Activated T-cell treated with anti-CD3 and anti-CD28 coated beads, Interleukin-2, amount 50 U/mL, for 72 hours (primary cell): ENCODE measurements at regions not wholly inside any gene's neighbourhood (a gene's known extent, or its start where the extent isn't known, plus 50 kb on each side); places are given as distances from the start of the nearest gene placed in this dataset.

Source experiments
- ATAC-seq, 2 donors: fragments of 150-1000 bp; cut with Tn5 transposase; replicated peaks in 1 of 2; 2 replicates each; pipeline ENCODE4 v1.10.0; 2021; ENCODE audit warnings: moderate library complexity in 2 of 2, mild to moderate bottlenecking in 1 of 2
- DNase-seq, 2 donors: peaks; one replicate each; pipeline ENCODE4 v3.0.0; 2021 to 2022; ENCODE audit warnings: mixed read lengths in 1 of 2
- H3K27ac Mint-ChIP-seq: one replicate; pipeline ENCODE4 v1.8.0; 2022; ENCODE audit warnings: mild to moderate bottlenecking, moderate library complexity, mixed read lengths
- H3K27me3 Mint-ChIP-seq: one replicate; pipeline ENCODE4 v1.8.0; 2022; ENCODE audit warnings: low read depth, mixed read lengths
- H3K36me3 Mint-ChIP-seq, 2 donors: one replicate each; pipeline ENCODE4 v1.8.0; 2022; ENCODE audit warnings: mixed read lengths in 2 of 2, mild to moderate bottlenecking in 1 of 2; ENCODE audit not compliant: insufficient read depth in 2 of 2
- H3K4me1 Mint-ChIP-seq: one replicate; pipeline ENCODE4 v1.8.0; 2022; ENCODE audit warnings: low read depth, mixed read lengths
- H3K4me3 Mint-ChIP-seq, 2 donors: one replicate each; pipeline ENCODE4 v1.8.0; 2022; ENCODE audit warnings: mild to moderate bottlenecking in 2 of 2, mixed read lengths in 2 of 2, moderate library complexity in 2 of 2
- H3K9me3 Mint-ChIP-seq, 2 donors: one replicate each; pipeline ENCODE4 v1.8.0; 2022; ENCODE audit warnings: mixed read lengths in 2 of 2

DNA sequence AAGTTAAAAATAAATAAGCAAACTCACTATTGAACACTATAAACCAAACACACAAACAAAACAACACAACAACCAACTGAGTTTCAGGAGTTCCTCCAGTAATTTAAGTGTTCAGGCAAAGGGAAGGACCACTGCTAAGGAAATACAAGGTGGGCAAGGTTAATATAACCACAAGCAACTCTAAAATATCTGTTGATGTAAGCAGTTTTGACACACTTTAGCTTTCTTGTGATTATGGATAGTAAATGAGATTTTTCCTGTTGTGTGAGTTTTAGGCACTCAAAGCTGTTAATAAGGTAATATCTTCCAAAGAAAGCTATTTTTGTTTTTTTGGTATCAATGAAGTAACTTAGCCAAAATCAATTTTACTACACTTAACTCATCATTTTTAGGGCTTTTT, 839.1 kb upstream of the FOXG1 start:
- H3K4me3 Mint-ChIP-seq: no peak overlapping the region
- peaks cover 5% of the 10 kb centered on the region in 2 donors for H3K9me3 Mint-ChIP-seq
- H3K36me3 Mint-ChIP-seq: peaks cover 0 to 2% of the 10 kb centered on the region in 2 donors
- DNase-seq (no peak), ATAC-seq (no peak)
- no peaks in the 10 kb centered on the region for H3K27me3 Mint-ChIP-seq
- H3K4me1 Mint-ChIP-seq: no peaks in the 10 kb centered on the region
- H3K27ac Mint-ChIP-seq: no peak overlapping the region

DNA sequence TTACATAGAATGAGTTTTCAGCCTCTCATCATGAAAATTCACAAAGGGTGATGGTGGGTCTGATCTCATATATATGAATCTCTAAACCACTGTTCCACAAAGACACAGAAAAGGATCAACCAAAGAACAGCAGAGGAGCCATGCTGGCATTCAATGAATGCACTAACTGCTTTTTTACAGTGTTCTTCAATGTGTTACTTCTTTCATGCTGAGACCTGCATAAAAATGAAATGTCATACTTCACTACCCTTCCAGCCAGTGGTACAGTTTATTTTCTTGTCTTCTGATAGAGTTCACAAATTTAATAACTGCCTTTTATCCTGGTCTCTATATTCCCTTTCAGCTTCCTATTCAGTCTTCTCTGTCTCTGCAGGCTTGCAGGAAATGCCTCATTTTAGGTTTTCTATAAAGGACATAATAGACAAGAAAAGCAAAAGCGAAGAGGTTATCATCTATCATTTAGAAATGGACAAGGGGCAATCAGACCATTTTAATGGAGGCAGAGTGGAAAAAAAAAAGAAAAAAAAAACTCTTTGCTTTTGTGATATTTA, 836.7 kb upstream of the FOXG1 start:
- peaks cover 5% of the 10 kb centered on the region in 2 donors for H3K9me3 Mint-ChIP-seq
- no peak overlapping the region for H3K27ac Mint-ChIP-seq
- peaks cover 0 to 3% of the 10 kb centered on the region in 2 donors for H3K36me3 Mint-ChIP-seq
- DNase-seq (no peak), ATAC-seq (no peak)
- no peak overlapping the region for H3K4me3 Mint-ChIP-seq
- no peaks in the 10 kb centered on the region for H3K4me1 Mint-ChIP-seq
- no peaks in the 10 kb centered on the region for H3K27me3 Mint-ChIP-seq

DNA sequence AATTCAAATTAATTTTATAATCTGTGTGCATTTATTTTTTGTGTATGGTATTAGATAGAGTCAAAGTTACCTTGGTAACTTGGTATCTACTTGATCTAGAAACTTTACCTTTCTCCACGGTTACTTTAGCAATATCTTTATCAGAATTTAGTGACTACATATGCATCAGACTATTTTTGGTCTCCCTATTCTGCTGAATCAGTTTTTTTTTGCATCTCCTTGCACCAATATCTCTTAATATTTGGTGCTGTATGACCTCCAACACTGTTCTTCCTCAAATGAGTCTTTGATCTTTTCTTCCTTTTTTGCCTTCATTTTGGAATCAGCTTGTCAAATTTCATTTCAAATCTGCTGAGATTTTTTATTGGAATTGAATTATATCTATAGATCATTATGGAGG, 828.2 kb upstream of the FOXG1 start:
- Mint-ChIP-seq H3K9me3 (peaks cover 7 to 13% of the 10 kb centered on the region in 2 donors), H3K27me3 (no peaks in the 10 kb centered on the region), H3K27ac (no peak overlapping the region), H3K4me3 (no peak overlapping the region), H3K36me3 (peaks cover 0 to 5% of the 10 kb centered on the region in 2 donors), H3K4me1 (no peaks in the 10 kb centered on the region)
- DNase-seq (no peak), ATAC-seq (no peak)

DNA sequence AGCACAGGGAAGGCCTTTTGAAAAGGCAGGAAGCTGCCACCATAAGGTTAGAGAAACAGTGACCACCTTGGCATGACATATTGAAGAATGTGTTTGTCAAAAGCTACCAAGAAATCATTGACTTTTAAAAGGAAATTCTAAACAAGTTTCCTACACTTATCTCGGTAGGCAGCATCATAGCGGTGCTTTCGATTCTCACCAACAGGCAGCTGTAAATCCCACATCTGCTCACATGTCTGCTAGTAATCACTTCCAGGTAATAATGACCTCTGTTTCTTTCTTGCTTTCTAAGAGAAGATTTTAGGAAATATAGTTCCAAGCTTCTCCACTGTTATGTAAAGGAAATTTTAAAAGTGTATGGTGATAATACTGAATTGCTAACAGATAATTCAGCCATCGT, 821.1 kb upstream of the FOXG1 start:
- no peak overlapping the region for H3K4me3 Mint-ChIP-seq
- no peaks in the 10 kb centered on the region for H3K4me1 Mint-ChIP-seq
- H3K27me3 Mint-ChIP-seq: no peaks in the 10 kb centered on the region
- no peaks in the 10 kb centered on the region for H3K36me3 Mint-ChIP-seq
- no peak for DNase-seq
- no peak for ATAC-seq
- H3K9me3 Mint-ChIP-seq: peaks cover under 1 to 5% of the 10 kb centered on the region in 2 donors
- H3K27ac Mint-ChIP-seq: no peak overlapping the region

DNA sequence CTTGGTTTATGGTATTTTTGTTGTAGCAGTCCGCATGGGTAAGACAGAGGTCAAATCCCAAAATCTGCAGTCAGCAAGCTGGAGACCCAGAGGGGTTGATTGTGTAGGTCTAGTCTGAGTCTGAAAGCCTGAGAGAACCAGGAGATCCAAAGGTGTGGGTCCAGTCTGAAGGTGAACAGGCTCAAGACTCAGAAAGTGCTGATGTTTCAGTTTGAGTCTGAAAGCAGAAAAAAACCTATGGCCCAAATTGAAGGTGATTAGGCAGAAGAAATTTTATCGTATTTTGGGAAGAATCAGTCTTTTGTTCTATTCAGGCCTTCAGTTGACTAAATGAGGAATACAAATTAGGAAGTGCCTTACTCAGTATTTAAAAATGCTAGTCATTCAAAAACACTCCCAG, 807.8 kb upstream of the FOXG1 start:
- Mint-ChIP-seq H3K27ac (no peak overlapping the region), H3K27me3 (no peaks in the 10 kb centered on the region), H3K4me1 (no peaks in the 10 kb centered on the region), H3K36me3 (no peaks in the 10 kb centered on the region), H3K4me3 (no peak overlapping the region), H3K9me3 (peaks cover 13 to 14% of the 10 kb centered on the region in 2 donors)
- no peak for ATAC-seq
- no peak for DNase-seq

DNA sequence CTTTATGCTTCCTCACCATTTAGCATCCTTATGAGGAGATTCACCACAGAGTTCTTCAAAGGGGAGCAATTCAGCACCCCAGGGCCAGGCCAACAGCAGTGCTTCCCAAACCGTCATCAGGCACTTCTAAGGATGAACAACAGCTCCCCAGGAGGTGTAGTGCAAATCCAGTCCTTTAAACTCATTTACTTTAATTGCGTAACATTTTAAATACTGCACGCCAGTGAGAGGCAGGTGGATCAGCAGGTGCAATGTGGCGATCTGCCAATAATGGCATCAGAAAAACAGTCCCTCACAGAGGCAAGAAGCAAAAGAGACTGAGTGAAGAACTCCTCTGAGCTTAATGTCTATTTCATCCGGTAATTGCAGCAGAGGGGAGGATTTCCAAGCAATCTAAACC, 770.9 kb upstream of the FOXG1 start:
- no peak for ATAC-seq
- Mint-ChIP-seq H3K4me3 (no peak overlapping the region), H3K9me3 (peaks cover 6 to 7% of the 10 kb centered on the region in 2 donors)

DNA sequence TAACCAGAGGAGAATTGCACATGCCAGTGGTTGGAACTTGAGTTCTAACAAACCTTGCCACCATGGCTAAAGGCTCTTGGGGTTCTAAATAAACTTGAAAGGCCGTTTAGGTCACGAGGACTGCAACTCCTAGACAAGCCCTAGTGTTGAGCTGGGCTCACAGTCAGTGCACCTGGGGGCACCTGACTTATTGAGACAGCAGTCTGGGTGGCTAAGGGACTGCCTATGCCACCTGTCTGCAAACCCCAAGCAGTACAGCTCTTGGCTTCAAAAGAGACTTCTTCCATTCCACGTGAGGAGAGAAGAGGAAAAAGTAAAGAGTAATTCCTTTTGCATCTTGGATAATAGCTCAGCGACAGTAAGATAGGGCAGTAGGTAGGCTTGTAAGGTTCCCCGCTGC, 765.6 kb upstream of the FOXG1 start:
- H3K27ac Mint-ChIP-seq: no peak overlapping the region
- no peaks in the 10 kb centered on the region for H3K36me3 Mint-ChIP-seq
- H3K27me3 Mint-ChIP-seq: no peaks in the 10 kb centered on the region
- no peak overlapping the region for H3K4me3 Mint-ChIP-seq
- no peak for DNase-seq
- H3K9me3 Mint-ChIP-seq: peaks cover 13 to 15% of the 10 kb centered on the region in 2 donors
- H3K4me1 Mint-ChIP-seq: no peaks in the 10 kb centered on the region
- ATAC-seq: no peak

More for the DNA sequence above, 770.9 kb upstream of the FOXG1 start:
- H3K4me1 Mint-ChIP-seq: no peaks in the 10 kb centered on the region
- H3K27ac Mint-ChIP-seq: no peak overlapping the region
- H3K27me3 Mint-ChIP-seq: no peaks in the 10 kb centered on the region
- H3K36me3 Mint-ChIP-seq: peaks cover 0 to 2% of the 10 kb centered on the region in 2 donors
- no peak for DNase-seq

DNA sequence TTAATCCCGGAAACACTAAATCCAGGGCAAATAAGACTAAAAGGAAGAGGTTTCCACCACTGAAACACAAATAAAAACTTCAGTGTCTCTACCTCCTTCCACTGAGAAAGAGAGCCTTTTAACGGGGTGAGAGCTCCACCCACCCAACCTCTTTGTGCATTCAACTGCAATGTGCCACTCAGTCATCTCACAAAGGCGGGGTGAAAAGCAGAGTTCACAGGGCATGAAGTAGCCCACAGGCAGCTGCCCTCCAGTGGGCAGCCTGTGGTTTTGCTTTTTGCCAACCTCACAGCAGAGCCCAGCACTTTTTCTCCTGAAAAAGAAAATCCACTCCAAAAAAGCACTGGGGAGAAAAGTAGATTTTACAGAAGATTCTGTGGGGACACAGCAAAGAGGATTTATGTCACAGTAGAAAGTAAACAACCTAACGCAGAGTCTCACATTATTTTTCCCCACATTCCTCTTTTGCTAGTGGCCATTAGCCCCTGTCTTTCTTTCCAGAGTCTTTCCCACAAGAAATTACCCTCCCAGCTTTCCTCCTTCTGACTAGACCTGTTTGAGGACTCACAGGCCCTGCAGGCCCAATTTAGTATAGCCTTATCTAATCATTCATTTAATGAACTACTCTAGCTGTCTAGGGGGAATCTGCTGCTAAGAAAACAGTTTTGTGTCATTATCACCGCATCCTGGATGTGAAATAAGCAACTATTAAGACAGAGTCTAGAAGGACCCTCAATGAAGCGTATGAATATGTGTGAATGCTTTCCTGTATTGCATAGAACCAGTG, 753.8 kb upstream of the FOXG1 start:
- no peak overlapping the region for H3K27ac Mint-ChIP-seq
- ATAC-seq (no peak), DNase-seq (no peak)
- peaks cover 11 to 15% of the 10 kb centered on the region in 2 donors for H3K9me3 Mint-ChIP-seq
- H3K4me1 Mint-ChIP-seq: no peaks in the 10 kb centered on the region
- H3K36me3 Mint-ChIP-seq: peaks cover 2 to 6% of the 10 kb centered on the region in 2 donors
- H3K4me3 Mint-ChIP-seq: no peak overlapping the region
- H3K27me3 Mint-ChIP-seq: no peaks in the 10 kb centered on the region

DNA sequence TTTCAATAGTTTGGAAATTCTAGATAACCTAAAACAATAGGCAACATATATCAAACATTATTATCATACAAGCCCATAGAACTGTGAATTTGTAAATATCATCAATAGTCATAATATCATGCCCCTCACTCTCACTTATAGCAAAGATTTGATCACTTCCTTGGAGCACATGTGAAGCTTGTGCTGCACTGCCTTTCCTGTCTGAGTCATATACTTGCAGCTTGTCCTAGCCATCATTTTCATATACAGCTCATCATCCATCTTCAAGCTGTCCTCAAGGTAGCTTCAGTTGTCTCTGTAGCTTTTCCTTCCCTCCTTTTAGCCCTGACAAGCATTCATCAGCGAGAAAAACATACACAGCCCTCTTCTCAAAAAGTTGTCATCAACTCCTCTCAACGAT, 746.5 kb upstream of the FOXG1 start:
- no peaks in the 10 kb centered on the region for H3K27me3 Mint-ChIP-seq
- peaks cover 3 to 4% of the 10 kb centered on the region in 2 donors for H3K36me3 Mint-ChIP-seq
- ATAC-seq: no peak
- H3K27ac Mint-ChIP-seq: no peak overlapping the region
- no peak for DNase-seq
- H3K4me3 Mint-ChIP-seq: no peak overlapping the region
- peaks cover 12 to 14% of the 10 kb centered on the region in 2 donors for H3K9me3 Mint-ChIP-seq
- H3K4me1 Mint-ChIP-seq: no peaks in the 10 kb centered on the region

DNA sequence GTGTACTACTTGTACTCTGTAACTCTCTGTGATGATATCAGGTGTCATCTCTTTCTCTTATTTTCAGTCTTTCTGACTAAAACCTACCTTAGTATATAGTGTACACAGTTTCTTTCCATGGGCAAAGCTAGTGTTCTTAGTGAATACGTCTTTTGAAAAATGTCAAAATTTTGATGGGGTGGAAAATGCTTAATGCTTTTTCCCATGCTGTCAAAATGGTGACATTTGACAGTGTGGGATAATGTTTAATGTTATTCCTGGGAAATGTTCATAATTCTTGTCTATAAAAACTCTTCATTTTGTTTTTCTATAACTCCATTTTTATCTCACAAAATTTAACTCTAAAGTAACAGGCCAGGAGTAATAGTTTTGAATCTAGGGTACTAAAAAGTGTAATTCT, 742.7 kb upstream of the FOXG1 start:
- no peaks in the 10 kb centered on the region for H3K27me3 Mint-ChIP-seq
- H3K36me3 Mint-ChIP-seq: peaks cover 0 to 5% of the 10 kb centered on the region in 2 donors
- H3K9me3 Mint-ChIP-seq: peaks cover 13 to 24% of the 10 kb centered on the region in 2 donors
- H3K4me3 Mint-ChIP-seq: no peak overlapping the region
- DNase-seq (no peak), ATAC-seq (no peak)
- no peak overlapping the region for H3K27ac Mint-ChIP-seq
- H3K4me1 Mint-ChIP-seq: no peaks in the 10 kb centered on the region

DNA sequence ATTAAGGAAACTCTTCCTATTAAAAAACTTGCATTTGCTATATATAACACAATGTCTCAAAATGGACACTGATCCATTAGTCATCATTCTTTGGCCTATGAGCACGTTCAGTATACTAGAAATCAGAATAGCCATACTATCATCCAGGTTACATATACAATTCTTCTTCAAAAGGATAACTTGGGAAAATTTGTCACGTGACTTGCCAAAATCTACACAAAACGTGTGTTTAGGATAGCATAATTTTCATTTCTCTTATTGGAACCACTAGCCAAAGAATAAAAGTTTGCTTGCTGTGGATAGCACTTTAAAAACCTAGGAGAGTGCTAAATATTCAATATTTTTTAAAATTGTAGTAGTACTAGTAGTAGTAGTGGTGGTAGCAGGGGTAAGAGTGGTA, 714.3 kb upstream of the FOXG1 start:
- Mint-ChIP-seq H3K9me3 (peaks cover 2 to 13% of the 10 kb centered on the region in 2 donors), H3K4me1 (no peaks in the 10 kb centered on the region), H3K27me3 (no peaks in the 10 kb centered on the region), H3K4me3 (no peak overlapping the region), H3K36me3 (peaks cover 3% of the 10 kb centered on the region in 2 donors), H3K27ac (no peak overlapping the region)
- DNase-seq (no peak), ATAC-seq (no peak)

DNA sequence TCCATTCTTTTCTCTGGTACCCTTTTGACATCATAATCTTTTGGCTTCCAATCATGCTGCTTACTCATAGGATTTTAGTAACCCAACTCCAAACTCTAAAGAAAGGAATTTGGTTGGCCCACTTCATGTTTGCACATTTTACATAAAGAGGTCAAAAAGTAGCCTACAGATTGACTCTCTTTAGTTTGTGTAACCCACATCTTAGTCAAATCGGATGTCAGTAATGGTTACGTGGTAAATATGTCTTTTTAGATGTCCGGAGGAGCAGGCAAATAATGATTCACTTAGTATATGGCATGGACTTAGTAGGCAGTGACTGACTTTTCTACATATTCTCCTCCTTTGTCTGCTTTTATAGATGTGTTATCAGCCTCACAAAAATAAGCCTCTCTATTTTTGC, 711.6 kb upstream of the FOXG1 start:
- H3K9me3 Mint-ChIP-seq: peaks cover 2 to 14% of the 10 kb centered on the region in 2 donors
- H3K36me3 Mint-ChIP-seq: peaks cover 3% of the 10 kb centered on the region in 2 donors
- H3K27me3 Mint-ChIP-seq: no peaks in the 10 kb centered on the region
- DNase-seq (no peak), ATAC-seq (no peak)
- no peaks in the 10 kb centered on the region for H3K4me1 Mint-ChIP-seq
- no peak overlapping the region for H3K4me3 Mint-ChIP-seq
- no peak overlapping the region for H3K27ac Mint-ChIP-seq

DNA sequence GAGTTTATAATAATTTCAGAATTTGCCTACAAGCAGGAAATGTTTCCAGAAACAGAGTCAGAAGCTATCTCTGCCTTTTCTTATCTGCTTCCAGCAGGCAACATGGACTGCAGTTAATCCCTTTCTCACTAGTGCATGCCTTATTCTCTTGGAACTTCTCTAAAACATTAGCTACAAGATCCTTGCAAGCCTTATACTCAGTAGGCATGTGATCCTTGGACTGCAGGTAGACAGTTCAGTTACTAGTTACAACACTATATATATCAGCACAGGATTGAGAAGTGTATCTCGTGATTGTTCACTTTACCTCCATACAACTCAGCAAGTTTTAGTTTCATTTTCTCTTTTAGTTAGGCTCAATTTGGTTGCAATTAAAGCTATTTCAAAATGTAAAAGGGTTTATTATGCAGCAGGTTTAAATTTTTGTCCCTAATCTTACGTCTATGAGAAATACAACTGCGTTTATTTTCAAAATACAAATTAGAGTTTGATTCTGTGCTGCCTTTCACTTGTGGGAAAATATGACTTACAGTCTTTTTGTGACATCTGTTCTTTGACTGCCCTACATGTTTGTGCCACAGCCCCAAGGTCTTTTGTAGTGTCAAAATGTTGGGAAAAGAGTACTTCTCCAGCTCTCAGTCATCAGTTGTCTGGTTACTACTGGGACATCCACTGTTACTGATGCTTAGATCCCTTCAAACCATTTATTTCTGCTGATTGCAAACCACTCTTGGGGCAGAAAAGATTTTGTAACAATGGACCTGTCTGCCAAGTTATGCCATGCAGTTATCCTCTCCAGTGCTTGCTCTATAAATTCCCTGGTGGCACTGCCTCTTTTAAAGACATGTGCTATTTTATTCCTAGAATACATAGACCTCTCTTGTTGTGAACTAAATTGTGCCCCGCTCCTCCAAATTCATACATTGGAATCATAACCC, 709.0 kb upstream of the FOXG1 start:
- Mint-ChIP-seq H3K27ac (no peak overlapping the region), H3K4me1 (no peaks in the 10 kb centered on the region), H3K36me3 (peaks cover 0 to 2% of the 10 kb centered on the region in 2 donors), H3K9me3 (peaks cover 3 to 14% of the 10 kb centered on the region in 2 donors), H3K4me3 (no peak overlapping the region), H3K27me3 (no peaks in the 10 kb centered on the region)
- ATAC-seq (no peak), DNase-seq (no peak)
